ENCODE measurements at regions not wholly inside any gene's neighbourhood (a gene's known extent, or its start where the extent isn't known, plus 50 kb on each side); places are given as distances from the start of the nearest gene placed in this dataset.

DNA sequence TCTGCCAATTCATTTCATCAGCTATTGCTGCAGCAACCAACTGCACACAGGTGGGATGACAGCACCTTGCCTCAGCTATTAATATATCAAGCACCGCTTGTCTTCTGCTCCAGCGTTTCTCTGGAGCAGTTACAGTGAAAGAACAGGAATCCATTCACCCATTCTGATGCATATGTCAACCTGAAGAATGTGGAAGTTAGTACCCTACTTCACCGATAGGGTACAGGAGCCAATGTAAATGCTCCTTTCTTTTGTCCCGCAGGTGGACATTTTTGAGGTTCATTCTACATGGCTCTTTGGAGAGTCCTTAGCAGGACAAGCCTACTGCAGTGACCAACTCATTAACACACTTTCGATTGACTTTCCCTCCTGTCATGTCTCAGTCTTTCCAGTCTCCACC lies 104.4 kb upstream of the PRNP start:
- TF ChIP-seq, protein P1, sequence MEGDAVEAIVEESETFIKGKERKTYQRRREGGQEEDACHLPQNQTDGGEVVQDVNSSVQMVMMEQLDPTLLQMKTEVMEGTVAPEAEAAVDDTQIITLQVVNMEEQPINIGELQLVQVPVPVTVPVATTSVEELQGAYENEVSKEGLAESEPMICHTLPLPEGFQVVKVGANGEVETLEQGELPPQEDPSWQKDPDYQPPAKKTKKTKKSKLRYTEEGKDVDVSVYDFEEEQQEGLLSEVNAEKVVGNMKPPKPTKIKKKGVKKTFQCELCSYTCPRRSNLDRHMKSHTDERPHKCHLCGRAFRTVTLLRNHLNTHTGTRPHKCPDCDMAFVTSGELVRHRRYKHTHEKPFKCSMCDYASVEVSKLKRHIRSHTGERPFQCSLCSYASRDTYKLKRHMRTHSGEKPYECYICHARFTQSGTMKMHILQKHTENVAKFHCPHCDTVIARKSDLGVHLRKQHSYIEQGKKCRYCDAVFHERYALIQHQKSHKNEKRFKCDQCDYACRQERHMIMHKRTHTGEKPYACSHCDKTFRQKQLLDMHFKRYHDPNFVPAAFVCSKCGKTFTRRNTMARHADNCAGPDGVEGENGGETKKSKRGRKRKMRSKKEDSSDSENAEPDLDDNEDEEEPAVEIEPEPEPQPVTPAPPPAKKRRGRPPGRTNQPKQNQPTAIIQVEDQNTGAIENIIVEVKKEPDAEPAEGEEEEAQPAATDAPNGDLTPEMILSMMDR (IDR thresholded peaks at IDR 0.05), result no peak
- H3K4me1 ChIP-seq (ENCODE audit: control insufficient read depth in 1 of 2, low read depth in 2 of 2), result peaks cover 0 to 4% of the 10 kb centered on the region in 2 donors
- no peak for ATAC-seq (ENCODE audit: insufficient number of reproducible peaks, low FRiP score, low read depth)
- no peak overlapping the region for H3K4me3 ChIP-seq
- H3K27me3 ChIP-seq (replicated peaks; ENCODE audit: insufficient read depth), result no peaks in the 10 kb centered on the region
- H3K36me3 ChIP-seq, result no peaks in the 10 kb centered on the region
- DNase-seq (ENCODE audit: low spot score), result no peak
- no peak overlapping the region for H3K27ac ChIP-seq
- H3K9me3 ChIP-seq, result no peaks in the 10 kb centered on the region

DNA sequence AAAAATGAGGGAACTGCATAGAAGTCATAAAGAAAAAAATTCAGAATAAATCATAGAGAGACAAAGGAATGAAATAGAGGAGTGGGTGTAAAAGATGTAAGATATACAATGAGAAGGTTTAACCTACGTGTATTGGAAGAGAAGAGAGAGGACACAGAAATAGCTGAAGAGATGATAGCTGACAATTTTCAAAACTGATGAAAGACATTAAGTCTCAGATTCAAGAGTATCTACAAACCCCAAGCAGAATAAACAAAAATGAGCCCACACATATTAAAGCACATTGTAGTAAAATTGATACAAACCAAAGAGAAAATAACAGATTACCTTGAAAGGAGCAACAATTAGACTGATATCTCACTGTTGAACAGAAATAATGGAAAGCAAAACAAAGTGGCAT lies 107.9 kb upstream of the PRNP start:
- TF ChIP-seq, protein P1 (IDR thresholded peaks at IDR 0.05), result no peak
- Histone ChIP-seq H3K9me3 (no peaks in the 10 kb centered on the region), H3K36me3 (no peaks in the 10 kb centered on the region), H3K4me1 (ENCODE audit: control insufficient read depth in 1 of 2, low read depth in 2 of 2) (peaks cover 0 to 6% of the 10 kb centered on the region in 2 donors), H3K27me3 (replicated peaks; ENCODE audit: insufficient read depth) (no peaks in the 10 kb centered on the region), H3K27ac (no peak overlapping the region), H3K4me3 (no peak overlapping the region)
- no peak for ATAC-seq (ENCODE audit: insufficient number of reproducible peaks, low FRiP score, low read depth)
- no peak for DNase-seq (ENCODE audit: low spot score)

DNA sequence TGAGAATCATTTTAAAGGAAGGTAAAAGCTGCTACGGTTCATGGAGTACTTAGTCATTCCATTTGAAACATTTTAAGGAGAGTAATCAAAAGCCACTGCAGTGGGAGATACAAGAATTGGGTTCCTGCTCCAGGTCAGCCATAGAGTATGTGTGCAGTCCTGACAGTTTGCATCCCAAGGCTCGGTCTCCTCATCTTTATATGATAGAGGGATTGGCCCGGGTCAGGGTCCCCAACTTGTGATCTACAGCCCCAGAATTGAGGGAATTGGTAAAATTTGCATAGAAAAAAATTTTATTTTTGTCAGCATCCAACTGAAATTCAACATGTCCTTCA lies 111.9 kb upstream of the PRNP start:
- ATAC-seq (ENCODE audit: insufficient number of reproducible peaks, low FRiP score, low read depth) (no peak), DNase-seq (ENCODE audit: low spot score) (no peak)
- no peaks in the 10 kb centered on the region for H3K27me3 ChIP-seq (replicated peaks; ENCODE audit: insufficient read depth)
- peaks cover 0 to 6% of the 10 kb centered on the region in 2 donors for H3K4me1 ChIP-seq (ENCODE audit: control insufficient read depth in 1 of 2, low read depth in 2 of 2)
- no peak overlapping the region for H3K4me3 ChIP-seq
- TF ChIP-seq, protein P1 (IDR thresholded peaks at IDR 0.05), result no peak
- no peaks in the 10 kb centered on the region for H3K9me3 ChIP-seq
- no peak overlapping the region for H3K27ac ChIP-seq
- H3K36me3 ChIP-seq, result no peaks in the 10 kb centered on the region

DNA sequence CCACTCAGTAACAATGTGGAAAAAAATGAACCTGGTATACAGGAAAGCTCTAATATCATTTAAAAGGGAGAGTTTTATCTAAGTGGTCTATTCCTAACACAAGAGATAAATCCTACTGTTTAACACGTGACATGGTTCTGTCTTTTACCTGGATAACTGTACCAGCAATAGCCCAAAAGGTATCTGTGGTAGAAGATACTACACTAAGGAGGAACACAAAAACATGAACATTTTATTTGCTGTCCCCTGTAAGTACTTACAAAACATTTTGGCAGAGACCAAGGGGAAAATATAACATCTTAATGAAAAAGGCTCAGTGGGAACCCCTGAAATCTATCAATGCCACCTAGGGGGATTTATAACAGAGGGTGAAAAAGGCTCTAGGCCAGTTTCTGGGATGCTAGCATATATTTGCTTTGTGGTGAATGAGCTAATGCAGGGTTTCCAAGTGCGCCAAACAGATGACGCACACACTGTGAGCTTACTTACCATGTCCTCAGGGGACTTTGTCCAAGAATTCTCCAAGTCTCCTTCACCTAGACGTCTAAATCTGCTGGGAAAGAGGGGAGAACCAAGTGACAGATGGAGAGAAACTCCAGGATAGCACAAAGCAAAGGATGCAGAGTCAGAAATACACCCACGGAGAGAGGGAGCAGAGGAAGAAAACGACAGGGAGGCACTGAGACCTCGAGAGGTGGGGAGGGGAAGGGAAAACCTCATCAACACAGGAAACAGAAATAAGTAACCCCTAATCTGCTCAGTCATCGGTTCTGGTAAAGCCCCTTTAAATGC lies 112.5 kb upstream of the PRNP start:
- DNase-seq (ENCODE audit: low spot score), result no peak
- H3K27ac ChIP-seq, result no peak overlapping the region
- H3K36me3 ChIP-seq, result no peaks in the 10 kb centered on the region
- TF ChIP-seq, protein P1 (IDR thresholded peaks at IDR 0.05), result no peak
- H3K27me3 ChIP-seq (replicated peaks; ENCODE audit: insufficient read depth), result no peaks in the 10 kb centered on the region
- no peak overlapping the region for H3K4me3 ChIP-seq
- H3K9me3 ChIP-seq, result no peaks in the 10 kb centered on the region
- peak; percentile 62 for ATAC-seq (ENCODE audit: insufficient number of reproducible peaks, low FRiP score, low read depth)
- peaks cover 0 to 6% of the 10 kb centered on the region in 2 donors for H3K4me1 ChIP-seq (ENCODE audit: control insufficient read depth in 1 of 2, low read depth in 2 of 2)

DNA sequence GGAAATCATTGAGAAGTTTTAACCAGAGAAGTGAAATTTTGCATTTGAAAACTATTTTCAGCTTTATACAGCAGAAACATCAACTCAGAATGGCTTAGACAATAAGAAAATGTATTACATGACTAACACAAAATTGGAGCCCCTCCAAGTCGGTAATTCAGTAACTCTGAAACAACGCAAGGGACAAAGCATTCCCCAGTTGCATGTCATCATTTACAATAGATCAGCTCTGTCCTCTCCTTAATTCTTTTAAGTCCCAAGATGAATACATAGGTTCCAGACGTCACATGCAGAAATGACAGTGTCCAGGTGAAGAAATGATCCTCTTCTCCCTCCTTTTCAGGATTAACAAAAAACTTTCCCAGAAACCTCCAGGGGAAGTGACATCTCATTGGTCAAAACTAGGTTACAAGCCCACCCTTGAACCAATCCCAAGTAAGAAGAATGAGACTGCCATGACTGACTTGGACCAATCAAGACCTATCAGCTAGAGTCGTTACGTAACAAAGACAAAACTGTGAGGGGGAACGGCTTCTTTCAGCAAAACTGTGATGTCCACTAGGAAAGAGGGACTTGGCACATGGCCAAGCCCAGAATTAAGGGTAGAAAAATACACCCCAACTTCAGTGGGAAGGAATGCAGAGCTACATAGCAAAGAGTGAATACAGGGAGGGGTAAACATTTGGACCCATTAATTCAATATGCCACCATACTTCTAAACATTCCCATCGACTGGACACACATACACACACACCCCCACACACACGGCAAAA lies 114.3 kb upstream of the PRNP start:
- Histone ChIP-seq H3K27ac (no peak overlapping the region), H3K9me3 (no peaks in the 10 kb centered on the region), H3K27me3 (replicated peaks; ENCODE audit: insufficient read depth) (no peaks in the 10 kb centered on the region), H3K4me3 (no peak overlapping the region), H3K36me3 (no peaks in the 10 kb centered on the region), H3K4me1 (ENCODE audit: control insufficient read depth in 1 of 2, low read depth in 2 of 2) (peaks cover 0 to 6% of the 10 kb centered on the region in 2 donors)
- no peak for ATAC-seq (ENCODE audit: insufficient number of reproducible peaks, low FRiP score, low read depth)
- DNase-seq (ENCODE audit: low spot score), result no peak
- TF ChIP-seq, protein P1 (IDR thresholded peaks at IDR 0.05), result no peak

Measured in thoracic aorta (tissue), 2 donors.